ENCODE measurements at regions not wholly inside any gene's neighbourhood (a gene's known extent, or its start where the extent isn't known, plus 50 kb on each side); places are given as distances from the start of the nearest gene placed in this dataset.

GRCh38 chr10:118161461-118162246, 114.9 kb upstream of the RAB11FIP2 start:
- H2AFZ ChIP-seq (ENCODE audit: control insufficient read depth, low read length) = no peak overlapping the region
- no peaks in the 10 kb centered on the region for H3K36me3 ChIP-seq (ENCODE audit: control insufficient read depth in 2 of 2, extremely low read depth in 1 of 2, insufficient read depth in 2 of 2, low read length in 2 of 2)
- no peaks in the 10 kb centered on the region for H3K9me3 ChIP-seq (ENCODE audit: control insufficient read depth, low read depth, low read length)
- no peaks in the 10 kb centered on the region for H3K9me1 ChIP-seq (ENCODE audit: control insufficient read depth, extremely low read depth, insufficient read depth, low read length)
- H3K9ac ChIP-seq (ENCODE audit: control insufficient read depth, extremely low read depth, insufficient read depth, low read length) = no peak overlapping the region
- no peak overlapping the region for H3K4me3 ChIP-seq (ENCODE audit: control insufficient read depth in 2 of 3, extremely low read depth in 1 of 3, insufficient read depth in 2 of 3, low read depth in 1 of 3, low read length in 3 of 3)
- no peaks in the 10 kb centered on the region for H3K27me3 ChIP-seq (ENCODE audit: control insufficient read depth, extremely low read depth, insufficient read depth, low read length)
- dilution Hi-C loops (cut with MboI; ENCODE audit: extremely low pct_ligation_motif_present, low sequenced_read_pairs) = no loop called here
- H4K20me1 ChIP-seq (ENCODE audit: control insufficient read depth, extremely low read depth, insufficient read depth, low read length) = no peaks in the 10 kb centered on the region
- TF ChIP-seq, protein P1, sequence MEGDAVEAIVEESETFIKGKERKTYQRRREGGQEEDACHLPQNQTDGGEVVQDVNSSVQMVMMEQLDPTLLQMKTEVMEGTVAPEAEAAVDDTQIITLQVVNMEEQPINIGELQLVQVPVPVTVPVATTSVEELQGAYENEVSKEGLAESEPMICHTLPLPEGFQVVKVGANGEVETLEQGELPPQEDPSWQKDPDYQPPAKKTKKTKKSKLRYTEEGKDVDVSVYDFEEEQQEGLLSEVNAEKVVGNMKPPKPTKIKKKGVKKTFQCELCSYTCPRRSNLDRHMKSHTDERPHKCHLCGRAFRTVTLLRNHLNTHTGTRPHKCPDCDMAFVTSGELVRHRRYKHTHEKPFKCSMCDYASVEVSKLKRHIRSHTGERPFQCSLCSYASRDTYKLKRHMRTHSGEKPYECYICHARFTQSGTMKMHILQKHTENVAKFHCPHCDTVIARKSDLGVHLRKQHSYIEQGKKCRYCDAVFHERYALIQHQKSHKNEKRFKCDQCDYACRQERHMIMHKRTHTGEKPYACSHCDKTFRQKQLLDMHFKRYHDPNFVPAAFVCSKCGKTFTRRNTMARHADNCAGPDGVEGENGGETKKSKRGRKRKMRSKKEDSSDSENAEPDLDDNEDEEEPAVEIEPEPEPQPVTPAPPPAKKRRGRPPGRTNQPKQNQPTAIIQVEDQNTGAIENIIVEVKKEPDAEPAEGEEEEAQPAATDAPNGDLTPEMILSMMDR (optimal IDR thresholded peaks at IDR 0.05 in 1 of 3, IDR thresholded peaks at IDR 0.05 in 1 of 3, conservative IDR thresholded peaks at IDR 0.05 in 1 of 3; ENCODE audit: extremely low read depth in 1 of 3, insufficient read depth in 2 of 3, low read length in 3 of 3) = no peak
- TF ChIP-seq EZH2 (IDR thresholded peaks at IDR 0.05; ENCODE audit: low read length) = no peak
- H3K4me2 ChIP-seq (ENCODE audit: control insufficient read depth, extremely low read depth, insufficient read depth, low read depth, low read length) = no peak overlapping the region
- FAIRE-seq = no peak
- H3K4me1 ChIP-seq (ENCODE audit: control insufficient read depth, extremely low read depth, insufficient read depth, low read length) = no peaks in the 10 kb centered on the region
- no peaks in the 10 kb centered on the region for H3K79me2 ChIP-seq (ENCODE audit: control insufficient read depth, insufficient read depth, low read length)
- no peak overlapping the region for H3K27ac ChIP-seq (ENCODE audit: control insufficient read depth, insufficient read depth, low read length)
- DNase-seq (ENCODE audit: low read depth, low spot score) = no peak

DNA sequence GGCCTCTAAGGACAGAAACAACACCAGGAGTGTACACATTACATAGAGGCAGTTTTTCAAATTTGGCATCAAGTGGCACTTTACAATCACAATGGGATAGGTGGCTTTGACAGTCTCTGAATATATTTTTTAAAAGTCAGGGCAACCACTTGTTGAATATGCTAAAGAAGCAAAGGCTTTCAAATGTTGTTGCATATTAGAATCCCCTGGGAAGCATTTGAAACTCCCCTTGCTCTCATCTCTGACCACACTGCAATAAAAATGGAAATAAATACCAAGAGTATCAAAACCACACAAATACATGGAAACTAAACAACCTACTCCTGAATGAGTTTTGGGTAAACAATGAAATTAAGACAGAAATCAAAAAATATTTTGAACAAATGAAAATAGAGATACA, 106.5 kb upstream of the RAB11FIP2 start:
- Histone ChIP-seq H3K4me1 (ENCODE audit: control insufficient read depth, extremely low read depth, insufficient read depth, low read length) (no peaks in the 10 kb centered on the region), H4K20me1 (ENCODE audit: control insufficient read depth, extremely low read depth, insufficient read depth, low read length) (no peaks in the 10 kb centered on the region), H3K9ac (ENCODE audit: control insufficient read depth, extremely low read depth, insufficient read depth, low read length) (no peak overlapping the region), H3K4me2 (ENCODE audit: control insufficient read depth, extremely low read depth, insufficient read depth, low read depth, low read length) (no peak overlapping the region), H3K79me2 (ENCODE audit: control insufficient read depth, insufficient read depth, low read length) (no peaks in the 10 kb centered on the region), H3K4me3 (ENCODE audit: control insufficient read depth in 2 of 3, extremely low read depth in 1 of 3, insufficient read depth in 2 of 3, low read depth in 1 of 3, low read length in 3 of 3) (no peak overlapping the region), H3K36me3 (ENCODE audit: control insufficient read depth in 2 of 2, extremely low read depth in 1 of 2, insufficient read depth in 2 of 2, low read length in 2 of 2) (no peaks in the 10 kb centered on the region), H3K9me1 (ENCODE audit: control insufficient read depth, extremely low read depth, insufficient read depth, low read length) (no peaks in the 10 kb centered on the region), H3K27ac (ENCODE audit: control insufficient read depth, insufficient read depth, low read length) (no peak overlapping the region), H3K27me3 (ENCODE audit: control insufficient read depth, extremely low read depth, insufficient read depth, low read length) (no peaks in the 10 kb centered on the region), H3K9me3 (ENCODE audit: control insufficient read depth, low read depth, low read length) (no peaks in the 10 kb centered on the region), H2AFZ (ENCODE audit: control insufficient read depth, low read length) (no peak overlapping the region)
- no peak for FAIRE-seq
- no peak for TF ChIP-seq EZH2 (IDR thresholded peaks at IDR 0.05; ENCODE audit: low read length)
- TF ChIP-seq, protein P1 (optimal IDR thresholded peaks at IDR 0.05 in 1 of 3, IDR thresholded peaks at IDR 0.05 in 1 of 3, conservative IDR thresholded peaks at IDR 0.05 in 1 of 3; ENCODE audit: extremely low read depth in 1 of 3, insufficient read depth in 2 of 3, low read length in 3 of 3) = no peak
- dilution Hi-C loops (cut with MboI; ENCODE audit: extremely low pct_ligation_motif_present, low sequenced_read_pairs) = no loop called here
- DNase-seq (ENCODE audit: low read depth, low spot score) = no peak

All from keratinocyte (primary cell).